ENCODE measurements at regions not wholly inside any gene's neighbourhood (a gene's known extent, or its start where the extent isn't known, plus 50 kb on each side); places are given as distances from the start of the nearest gene placed in this dataset.

- no peaks in the 10 kb centered on the region for H3K9me1 ChIP-seq (ENCODE audit: control insufficient read depth, extremely low read depth, insufficient read depth, low read length)
- peaks cover 11% of the 10 kb centered on the region for H3K4me1 ChIP-seq (ENCODE audit: control insufficient read depth, extremely low read depth, insufficient read depth, low read length)
- H2AFZ ChIP-seq (ENCODE audit: control insufficient read depth, low read length), result no peak overlapping the region
- dilution Hi-C loops (cut with MboI; ENCODE audit: extremely low pct_ligation_motif_present, low sequenced_read_pairs), result no loop called here
- no peak overlapping the region for H3K27ac ChIP-seq (ENCODE audit: control insufficient read depth, insufficient read depth, low read length)
- H3K9ac ChIP-seq (ENCODE audit: control insufficient read depth, extremely low read depth, insufficient read depth, low read length), result no peak overlapping the region
- no peaks in the 10 kb centered on the region for H4K20me1 ChIP-seq (ENCODE audit: control insufficient read depth, extremely low read depth, insufficient read depth, low read length)
- no peak for TF ChIP-seq CTCF (optimal IDR thresholded peaks at IDR 0.05 in 1 of 3, IDR thresholded peaks at IDR 0.05 in 1 of 3, conservative IDR thresholded peaks at IDR 0.05 in 1 of 3; ENCODE audit: extremely low read depth in 1 of 3, insufficient read depth in 2 of 3, low read length in 3 of 3)
- TF ChIP-seq EZH2 (IDR thresholded peaks at IDR 0.05; ENCODE audit: low read length), result no peak
- no peaks in the 10 kb centered on the region for H3K79me2 ChIP-seq (ENCODE audit: control insufficient read depth, insufficient read depth, low read length)
- no peak for DNase-seq (ENCODE audit: low read depth, low spot score)
- FAIRE-seq, result no peak
- no peaks in the 10 kb centered on the region for H3K9me3 ChIP-seq (ENCODE audit: control insufficient read depth, low read depth, low read length)
- H3K4me2 ChIP-seq (ENCODE audit: control insufficient read depth, extremely low read depth, insufficient read depth, low read depth, low read length), result no peak overlapping the region
- H3K4me3 ChIP-seq (ENCODE audit: control insufficient read depth in 2 of 3, extremely low read depth in 1 of 3, insufficient read depth in 2 of 3, low read depth in 1 of 3, low read length in 3 of 3), result no peak overlapping the region
- H3K36me3 ChIP-seq (ENCODE audit: control insufficient read depth in 2 of 2, extremely low read depth in 1 of 2, insufficient read depth in 2 of 2, low read length in 2 of 2), result no peaks in the 10 kb centered on the region
- no peaks in the 10 kb centered on the region for H3K27me3 ChIP-seq (ENCODE audit: control insufficient read depth, extremely low read depth, insufficient read depth, low read length)
Observed at GRCh38 chr7:80563561-80564327, 51.9 kb upstream of the GNAT3 start.

GRCh38 chr7:80565554-80565953, 53.7 kb upstream of the GNAT3 start:
- no peak overlapping the region for H3K27ac ChIP-seq (ENCODE audit: control insufficient read depth, insufficient read depth, low read length)
- no peak overlapping the region for H3K9ac ChIP-seq (ENCODE audit: control insufficient read depth, extremely low read depth, insufficient read depth, low read length)
- H3K4me3 ChIP-seq (ENCODE audit: control insufficient read depth in 2 of 3, extremely low read depth in 1 of 3, insufficient read depth in 2 of 3, low read depth in 1 of 3, low read length in 3 of 3), result no peak overlapping the region
- TF ChIP-seq EZH2 (IDR thresholded peaks at IDR 0.05; ENCODE audit: low read length) (no peak), CTCF (optimal IDR thresholded peaks at IDR 0.05 in 1 of 3, IDR thresholded peaks at IDR 0.05 in 1 of 3, conservative IDR thresholded peaks at IDR 0.05 in 1 of 3; ENCODE audit: extremely low read depth in 1 of 3, insufficient read depth in 2 of 3, low read length in 3 of 3) (no peak)
- no peak overlapping the region for H3K4me2 ChIP-seq (ENCODE audit: control insufficient read depth, extremely low read depth, insufficient read depth, low read depth, low read length)
- H3K27me3 ChIP-seq (ENCODE audit: control insufficient read depth, extremely low read depth, insufficient read depth, low read length), result no peaks in the 10 kb centered on the region
- H3K79me2 ChIP-seq (ENCODE audit: control insufficient read depth, insufficient read depth, low read length), result no peaks in the 10 kb centered on the region
- peaks cover 11% of the 10 kb centered on the region for H3K4me1 ChIP-seq (ENCODE audit: control insufficient read depth, extremely low read depth, insufficient read depth, low read length)
- no peaks in the 10 kb centered on the region for H4K20me1 ChIP-seq (ENCODE audit: control insufficient read depth, extremely low read depth, insufficient read depth, low read length)
- no peaks in the 10 kb centered on the region for H3K9me1 ChIP-seq (ENCODE audit: control insufficient read depth, extremely low read depth, insufficient read depth, low read length)
- dilution Hi-C loops (cut with MboI; ENCODE audit: extremely low pct_ligation_motif_present, low sequenced_read_pairs), result no loop called here
- FAIRE-seq (no peak), DNase-seq (ENCODE audit: low read depth, low spot score) (no peak)
- H3K36me3 ChIP-seq (ENCODE audit: control insufficient read depth in 2 of 2, extremely low read depth in 1 of 2, insufficient read depth in 2 of 2, low read length in 2 of 2), result no peaks in the 10 kb centered on the region
- no peaks in the 10 kb centered on the region for H3K9me3 ChIP-seq (ENCODE audit: control insufficient read depth, low read depth, low read length)
- no peak overlapping the region for H2AFZ ChIP-seq (ENCODE audit: control insufficient read depth, low read length)

Data from keratinocyte (primary cell).